CD4-positive, alpha-beta T cell (primary cell): ENCODE measurements at regions not wholly inside any gene's neighbourhood (a gene's known extent, or its start where the extent isn't known, plus 50 kb on each side); places are given as distances from the start of the nearest gene placed in this dataset.

Experiments
- ATAC-seq: fragments of 200-7000 bp; cut with Tn5 transposase; one replicate; pipeline ENCODE4 v1.10.0; 2022; ENCODE audit warnings: mild to moderate bottlenecking; ENCODE audit not compliant: poor library complexity
- CTCF ChIA-PET: fragments of 350-600 bp; sonication (Branson Sonifier 250); formaldehyde crosslinking; loops from one replicate; lab custom pipeline; 2021; ENCODE audit warnings: antibody characterized with exemption, inconsistent platforms; lab: Charles Lee
- POLR2A ChIA-PET: fragments of 350-600 bp; sonication (Branson Sonifier 250); formaldehyde crosslinking; loops from one replicate; lab custom pipeline; 2021; ENCODE audit warnings: antibody characterized with exemption, inconsistent platforms; lab: Charles Lee
- DNase-seq, 14 experiments: peaks; one replicate each; pipeline ENCODE4 v3.0.0-alpha.2; 2013 to 2020; ENCODE audit warnings: mixed read lengths in 2 of 14
- H3K27ac ChIP-seq, 2 donors: one replicate each; pipeline versions ENCODE4 v1.5.1 to v1.7.0; 2013; ENCODE audit warnings: low read length in 2 of 2, low read depth in 1 of 2, mild to moderate bottlenecking in 1 of 2
- H3K27me3 ChIP-seq, 2 experiments: 1 replicate in 1 of 2; 2 replicates in 1 of 2; pipeline versions ENCODE4 v1.6.1 to v1.7.0; 2013; ENCODE audit warnings: low read length in 2 of 2, control low read depth in 1 of 2, mild to moderate bottlenecking in 1 of 2, moderate library complexity in 1 of 2; ENCODE audit not compliant: insufficient read depth in 2 of 2, control insufficient read depth in 1 of 2
- H3K36me3 ChIP-seq: one replicate; pipeline ENCODE4 v1.6.1; 2013; ENCODE audit warnings: low read length, control low read depth; ENCODE audit not compliant: insufficient read depth
- H3K4me1 ChIP-seq: one replicate; pipeline ENCODE4 v1.6.1; 2013; ENCODE audit warnings: low read length, control low read depth; ENCODE audit not compliant: insufficient read depth
- H3K4me3 ChIP-seq: one replicate; pipeline ENCODE4 v1.5.1; 2013; ENCODE audit warnings: mild to moderate bottlenecking, low read length, moderate library complexity
- H3K9me3 ChIP-seq, 2 experiments: 1 replicate in 1 of 2; 2 replicates in 1 of 2; pipeline versions ENCODE4 v1.6.1 to v1.7.0; 2013; ENCODE audit warnings: low read length in 2 of 2, mild to moderate bottlenecking in 2 of 2, control low read depth in 1 of 2, moderate library complexity in 1 of 2; ENCODE audit not compliant: control insufficient read depth in 1 of 2, insufficient read depth in 1 of 2
- H3K27ac Mint-ChIP-seq: one replicate; pipeline ENCODE4 v1.8.0; 2020; ENCODE audit warnings: mixed read lengths
- H3K27me3 Mint-ChIP-seq: one replicate; pipeline ENCODE4 v1.8.0; 2021; ENCODE audit warnings: mixed read lengths
- H3K36me3 Mint-ChIP-seq: one replicate; pipeline ENCODE4 v1.8.0; 2021; ENCODE audit warnings: low read depth, mixed read lengths
- H3K4me1 Mint-ChIP-seq: one replicate; pipeline ENCODE4 v1.8.0; 2021; ENCODE audit warnings: low read depth, mixed read lengths
- H3K4me3 Mint-ChIP-seq: one replicate; pipeline ENCODE4 v1.8.0; 2020; ENCODE audit warnings: mild to moderate bottlenecking, mixed read lengths
- H3K9me3 Mint-ChIP-seq: one replicate; pipeline ENCODE4 v1.8.0; 2020; ENCODE audit warnings: mixed read lengths
- intact Hi-C, 2 experiments: fragments of 100-400 bp; cut with DNase I in 1 of 2; cut with micrococcal nuclease in 1 of 2; formaldehyde crosslinking; loops; one replicate each; pipeline versions ENCODE4 v1.15.1 to v1.9.0; 2023 to 2025; cut with DNase I, micrococcal nuclease
- TF ChIP-seq, protein P1 (sequence below): fragments of 200-600 bp; IDR thresholded peaks from one replicate; pipeline ENCODE4 v1.8.0; 2022; ENCODE audit warnings: antibody characterized with exemption, mild to moderate bottlenecking

DNA sequence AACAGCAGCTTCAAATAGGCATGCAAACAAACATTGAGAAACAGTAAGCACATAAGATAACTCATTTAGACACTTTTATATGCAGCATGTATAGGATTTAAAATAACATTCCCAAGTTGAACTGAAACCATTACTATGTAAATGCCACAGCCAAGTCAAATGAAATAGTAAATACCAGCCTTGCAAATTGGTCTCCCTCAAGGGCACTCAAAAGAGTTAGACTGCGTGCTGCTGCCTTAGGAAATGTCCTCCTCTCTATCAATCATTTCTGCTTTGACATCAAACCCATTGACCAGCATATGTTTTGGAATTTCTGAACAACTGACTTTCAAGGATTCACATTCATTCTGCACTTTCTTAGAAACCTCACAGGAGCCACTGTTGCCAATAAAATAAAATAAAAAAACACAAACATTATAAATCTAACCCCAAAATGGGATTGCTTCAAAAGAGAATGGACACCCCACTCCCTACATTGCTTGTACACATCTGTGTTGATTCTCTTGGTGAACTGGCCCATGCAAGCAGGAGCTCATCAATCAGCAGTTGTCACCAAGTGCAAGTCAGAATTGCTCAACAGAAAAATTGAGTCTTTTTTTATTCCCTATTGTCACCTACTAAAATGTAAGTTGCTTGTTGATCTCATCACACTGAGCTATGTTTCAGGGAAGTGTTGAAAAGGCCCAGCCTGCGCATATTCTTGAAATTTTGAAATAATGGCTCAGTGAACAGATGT is 256.2 kb downstream of the DAD1 start:
- Histone ChIP-seq H3K4me3 (no peak overlapping the region), H3K4me1 (no peaks in the 10 kb centered on the region), H3K27me3 (no peaks in the 10 kb centered on the region), H3K36me3 (no peaks in the 10 kb centered on the region), H3K27ac (no peak overlapping the region), H3K9me3 (no peaks in the 10 kb centered on the region)
- DNase-seq, result no peak
- no peaks in the 10 kb centered on the region for H3K4me1 Mint-ChIP-seq
- no peak overlapping the region for H3K4me3 Mint-ChIP-seq
- TF ChIP-seq, protein P1, sequence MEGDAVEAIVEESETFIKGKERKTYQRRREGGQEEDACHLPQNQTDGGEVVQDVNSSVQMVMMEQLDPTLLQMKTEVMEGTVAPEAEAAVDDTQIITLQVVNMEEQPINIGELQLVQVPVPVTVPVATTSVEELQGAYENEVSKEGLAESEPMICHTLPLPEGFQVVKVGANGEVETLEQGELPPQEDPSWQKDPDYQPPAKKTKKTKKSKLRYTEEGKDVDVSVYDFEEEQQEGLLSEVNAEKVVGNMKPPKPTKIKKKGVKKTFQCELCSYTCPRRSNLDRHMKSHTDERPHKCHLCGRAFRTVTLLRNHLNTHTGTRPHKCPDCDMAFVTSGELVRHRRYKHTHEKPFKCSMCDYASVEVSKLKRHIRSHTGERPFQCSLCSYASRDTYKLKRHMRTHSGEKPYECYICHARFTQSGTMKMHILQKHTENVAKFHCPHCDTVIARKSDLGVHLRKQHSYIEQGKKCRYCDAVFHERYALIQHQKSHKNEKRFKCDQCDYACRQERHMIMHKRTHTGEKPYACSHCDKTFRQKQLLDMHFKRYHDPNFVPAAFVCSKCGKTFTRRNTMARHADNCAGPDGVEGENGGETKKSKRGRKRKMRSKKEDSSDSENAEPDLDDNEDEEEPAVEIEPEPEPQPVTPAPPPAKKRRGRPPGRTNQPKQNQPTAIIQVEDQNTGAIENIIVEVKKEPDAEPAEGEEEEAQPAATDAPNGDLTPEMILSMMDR, result no peak
- no peak overlapping the region for H3K27ac Mint-ChIP-seq
- H3K27me3 Mint-ChIP-seq, result no peaks in the 10 kb centered on the region
- ChIA-PET POLR2A (no interaction called here), CTCF (no interaction called here)
- ATAC-seq, result no peak
- H3K36me3 Mint-ChIP-seq, result no peaks in the 10 kb centered on the region
- no peaks in the 10 kb centered on the region for H3K9me3 Mint-ChIP-seq
- intact Hi-C loops, result no loop called here

DNA sequence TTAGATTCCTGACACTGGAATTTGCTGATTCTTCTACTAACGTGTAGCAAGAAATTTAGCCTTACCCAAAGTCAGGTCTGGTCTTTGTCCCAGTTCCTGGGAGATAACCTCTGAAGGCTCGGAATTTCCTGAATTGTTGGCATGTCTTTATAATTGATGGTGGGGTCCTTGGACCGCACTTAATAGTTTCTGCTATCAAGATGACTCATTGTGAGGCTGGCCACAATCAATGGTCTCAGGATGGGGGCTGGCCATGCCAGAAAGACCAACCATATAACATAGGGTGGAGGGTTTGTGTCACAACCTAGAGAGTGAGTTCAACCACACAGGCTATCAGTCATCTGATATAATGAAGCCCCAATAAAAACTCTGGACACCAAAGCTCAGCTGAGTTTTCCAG is 259.7 kb downstream of the DAD1 start:
- Mint-ChIP-seq H3K27ac (no peak overlapping the region), H3K27me3 (no peaks in the 10 kb centered on the region), H3K4me1 (no peaks in the 10 kb centered on the region), H3K9me3 (no peaks in the 10 kb centered on the region), H3K36me3 (no peaks in the 10 kb centered on the region), H3K4me3 (no peak overlapping the region)
- no peak for DNase-seq
- ChIA-PET POLR2A (no interaction called here), CTCF (no interaction called here)
- Histone ChIP-seq H3K4me3 (no peak overlapping the region), H3K27me3 (no peaks in the 10 kb centered on the region), H3K36me3 (no peaks in the 10 kb centered on the region), H3K4me1 (no peaks in the 10 kb centered on the region), H3K9me3 (no peaks in the 10 kb centered on the region), H3K27ac (no peak overlapping the region)
- intact Hi-C loops, result loop anchor here in 1 of 2 experiments (10.0 kb wide), 1 partner anchor 45 kb away; no protein-coding TSS in a partner anchor
- TF ChIP-seq, protein P1, result no peak
- no peak for ATAC-seq

DNA sequence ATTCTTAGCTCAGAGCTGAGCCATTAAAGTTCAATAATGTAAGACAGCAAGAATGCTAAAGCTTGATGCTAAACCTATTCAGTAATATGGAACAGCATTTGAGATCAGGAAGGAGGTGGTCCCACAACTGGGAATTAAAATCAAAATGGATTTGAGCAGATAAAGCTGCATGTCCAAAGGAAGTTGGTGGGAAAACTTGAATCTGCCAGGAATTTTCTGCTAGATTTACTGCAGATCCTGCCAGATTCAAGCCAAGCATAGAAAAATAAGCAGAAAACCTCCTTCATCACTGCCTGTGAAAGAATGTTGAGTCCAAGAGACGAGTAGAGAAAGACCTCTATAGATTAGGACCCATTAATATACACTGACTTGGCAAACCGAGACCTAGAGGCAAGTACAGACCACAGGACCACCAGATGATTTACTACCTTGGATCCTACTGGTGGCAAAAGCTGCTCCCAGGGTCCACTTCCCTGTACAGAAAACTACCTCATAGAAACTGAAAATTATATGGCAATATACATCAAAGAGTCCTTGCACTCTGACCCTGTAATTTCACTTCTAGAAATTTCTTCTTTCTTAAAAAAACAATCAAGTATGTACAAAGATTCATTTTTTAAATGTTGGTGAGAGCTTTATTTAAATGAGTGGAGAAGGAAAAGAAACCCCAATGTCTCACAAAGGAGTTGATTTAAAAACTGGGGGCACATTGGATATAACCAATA is 263.2 kb downstream of the DAD1 start:
- intact Hi-C loops, result loop anchor here in 1 of 2 experiments (10.0 kb wide), 1 partner anchor 49 kb away; no protein-coding TSS in a partner anchor
- TF ChIP-seq, protein P1, result no peak
- Mint-ChIP-seq H3K9me3 (no peaks in the 10 kb centered on the region), H3K27ac (no peak overlapping the region), H3K4me1 (no peaks in the 10 kb centered on the region), H3K27me3 (no peaks in the 10 kb centered on the region), H3K36me3 (no peaks in the 10 kb centered on the region), H3K4me3 (no peak overlapping the region)
- ChIA-PET POLR2A (no interaction called here), CTCF (no interaction called here)
- ATAC-seq, result no peak
- Histone ChIP-seq H3K4me3 (no peak overlapping the region), H3K9me3 (no peaks in the 10 kb centered on the region), H3K27ac (no peak overlapping the region), H3K27me3 (no peaks in the 10 kb centered on the region), H3K36me3 (no peaks in the 10 kb centered on the region), H3K4me1 (no peaks in the 10 kb centered on the region)
- DNase-seq, result no peak
